ENCODE measurements at regions not wholly inside any gene's neighbourhood (a gene's known extent, or its start where the extent isn't known, plus 50 kb on each side); places are given as distances from the start of the nearest gene placed in this dataset.

DNA sequence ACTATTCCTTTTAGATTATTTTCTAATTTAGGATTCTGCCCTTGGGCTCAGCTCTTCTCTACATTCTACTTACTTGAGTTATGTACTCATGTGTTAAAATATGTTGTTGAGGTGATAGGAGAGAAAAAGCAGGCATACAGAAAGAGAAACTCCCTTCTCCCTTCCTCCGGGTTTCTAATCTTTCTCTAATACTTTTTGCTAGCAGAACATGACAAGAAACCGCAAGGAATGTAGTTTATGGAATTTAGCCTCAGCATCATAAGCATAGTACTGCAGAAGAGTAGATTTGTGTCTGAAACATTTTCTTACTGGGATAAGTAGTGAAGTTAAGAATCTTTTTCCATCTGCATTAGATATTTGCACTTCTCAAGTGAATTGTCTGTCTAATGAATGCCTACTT lies 139.5 kb upstream of the CYLC2 start:
- H3K27me3 ChIP-seq (ENCODE audit: insufficient read depth), result no peaks in the 10 kb centered on the region
- no peak overlapping the region for H3K4me3 ChIP-seq (ENCODE audit: low read depth in 2 of 2, low read length in 1 of 2)
- no peaks in the 10 kb centered on the region for H3K9me2 ChIP-seq
- TF ChIP-seq YY1 (IDR thresholded peaks at IDR 0.05; ENCODE audit: low read depth), result no peak
- TF ChIP-seq, protein P1, sequence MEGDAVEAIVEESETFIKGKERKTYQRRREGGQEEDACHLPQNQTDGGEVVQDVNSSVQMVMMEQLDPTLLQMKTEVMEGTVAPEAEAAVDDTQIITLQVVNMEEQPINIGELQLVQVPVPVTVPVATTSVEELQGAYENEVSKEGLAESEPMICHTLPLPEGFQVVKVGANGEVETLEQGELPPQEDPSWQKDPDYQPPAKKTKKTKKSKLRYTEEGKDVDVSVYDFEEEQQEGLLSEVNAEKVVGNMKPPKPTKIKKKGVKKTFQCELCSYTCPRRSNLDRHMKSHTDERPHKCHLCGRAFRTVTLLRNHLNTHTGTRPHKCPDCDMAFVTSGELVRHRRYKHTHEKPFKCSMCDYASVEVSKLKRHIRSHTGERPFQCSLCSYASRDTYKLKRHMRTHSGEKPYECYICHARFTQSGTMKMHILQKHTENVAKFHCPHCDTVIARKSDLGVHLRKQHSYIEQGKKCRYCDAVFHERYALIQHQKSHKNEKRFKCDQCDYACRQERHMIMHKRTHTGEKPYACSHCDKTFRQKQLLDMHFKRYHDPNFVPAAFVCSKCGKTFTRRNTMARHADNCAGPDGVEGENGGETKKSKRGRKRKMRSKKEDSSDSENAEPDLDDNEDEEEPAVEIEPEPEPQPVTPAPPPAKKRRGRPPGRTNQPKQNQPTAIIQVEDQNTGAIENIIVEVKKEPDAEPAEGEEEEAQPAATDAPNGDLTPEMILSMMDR (IDR thresholded peaks at IDR 0.05), result no peak
- no peak for TF ChIP-seq NRF1 (IDR thresholded peaks at IDR 0.05; ENCODE audit: low read depth, low read length)
- TF ChIP-seq, protein P2, sequence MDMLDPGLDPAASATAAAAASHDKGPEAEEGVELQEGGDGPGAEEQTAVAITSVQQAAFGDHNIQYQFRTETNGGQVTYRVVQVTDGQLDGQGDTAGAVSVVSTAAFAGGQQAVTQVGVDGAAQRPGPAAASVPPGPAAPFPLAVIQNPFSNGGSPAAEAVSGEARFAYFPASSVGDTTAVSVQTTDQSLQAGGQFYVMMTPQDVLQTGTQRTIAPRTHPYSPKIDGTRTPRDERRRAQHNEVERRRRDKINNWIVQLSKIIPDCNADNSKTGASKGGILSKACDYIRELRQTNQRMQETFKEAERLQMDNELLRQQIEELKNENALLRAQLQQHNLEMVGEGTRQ (IDR thresholded peaks at IDR 0.05; ENCODE audit: borderline replicate concordance, low read depth, low read length), result no peak
- no peak for TF ChIP-seq NFIC (IDR thresholded peaks at IDR 0.05; ENCODE audit: borderline replicate concordance)
- TF ChIP-seq RFX5 (IDR thresholded peaks at IDR 0.05; ENCODE audit: low read length), result no peak
- no peak for TF ChIP-seq FOXM1 (IDR thresholded peaks at IDR 0.05; ENCODE audit: low read depth)
- no peak for TF ChIP-seq SIN3A (IDR thresholded peaks at IDR 0.05; ENCODE audit: borderline replicate concordance, low read depth, low read length)
- TF ChIP-seq, protein P3, sequence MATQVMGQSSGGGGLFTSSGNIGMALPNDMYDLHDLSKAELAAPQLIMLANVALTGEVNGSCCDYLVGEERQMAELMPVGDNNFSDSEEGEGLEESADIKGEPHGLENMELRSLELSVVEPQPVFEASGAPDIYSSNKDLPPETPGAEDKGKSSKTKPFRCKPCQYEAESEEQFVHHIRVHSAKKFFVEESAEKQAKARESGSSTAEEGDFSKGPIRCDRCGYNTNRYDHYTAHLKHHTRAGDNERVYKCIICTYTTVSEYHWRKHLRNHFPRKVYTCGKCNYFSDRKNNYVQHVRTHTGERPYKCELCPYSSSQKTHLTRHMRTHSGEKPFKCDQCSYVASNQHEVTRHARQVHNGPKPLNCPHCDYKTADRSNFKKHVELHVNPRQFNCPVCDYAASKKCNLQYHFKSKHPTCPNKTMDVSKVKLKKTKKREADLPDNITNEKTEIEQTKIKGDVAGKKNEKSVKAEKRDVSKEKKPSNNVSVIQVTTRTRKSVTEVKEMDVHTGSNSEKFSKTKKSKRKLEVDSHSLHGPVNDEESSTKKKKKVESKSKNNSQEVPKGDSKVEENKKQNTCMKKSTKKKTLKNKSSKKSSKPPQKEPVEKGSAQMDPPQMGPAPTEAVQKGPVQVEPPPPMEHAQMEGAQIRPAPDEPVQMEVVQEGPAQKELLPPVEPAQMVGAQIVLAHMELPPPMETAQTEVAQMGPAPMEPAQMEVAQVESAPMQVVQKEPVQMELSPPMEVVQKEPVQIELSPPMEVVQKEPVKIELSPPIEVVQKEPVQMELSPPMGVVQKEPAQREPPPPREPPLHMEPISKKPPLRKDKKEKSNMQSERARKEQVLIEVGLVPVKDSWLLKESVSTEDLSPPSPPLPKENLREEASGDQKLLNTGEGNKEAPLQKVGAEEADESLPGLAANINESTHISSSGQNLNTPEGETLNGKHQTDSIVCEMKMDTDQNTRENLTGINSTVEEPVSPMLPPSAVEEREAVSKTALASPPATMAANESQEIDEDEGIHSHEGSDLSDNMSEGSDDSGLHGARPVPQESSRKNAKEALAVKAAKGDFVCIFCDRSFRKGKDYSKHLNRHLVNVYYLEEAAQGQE (IDR thresholded peaks at IDR 0.05; ENCODE audit: low read depth, low read length), result no peak
- no peak for TF ChIP-seq JUND (IDR thresholded peaks at IDR 0.05)
- no peak for TF ChIP-seq MXI1 (IDR thresholded peaks at IDR 0.05; ENCODE audit: low read depth, low read length)
- no peak for TF ChIP-seq FOXJ3 (CRISPR knock-in tag; IDR thresholded peaks at IDR 0.05)
- TF ChIP-seq, protein P4, sequence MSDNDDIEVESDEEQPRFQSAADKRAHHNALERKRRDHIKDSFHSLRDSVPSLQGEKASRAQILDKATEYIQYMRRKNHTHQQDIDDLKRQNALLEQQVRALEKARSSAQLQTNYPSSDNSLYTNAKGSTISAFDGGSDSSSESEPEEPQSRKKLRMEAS (IDR thresholded peaks at IDR 0.05; ENCODE audit: low read depth), result no peak
- TF ChIP-seq, protein P5, sequence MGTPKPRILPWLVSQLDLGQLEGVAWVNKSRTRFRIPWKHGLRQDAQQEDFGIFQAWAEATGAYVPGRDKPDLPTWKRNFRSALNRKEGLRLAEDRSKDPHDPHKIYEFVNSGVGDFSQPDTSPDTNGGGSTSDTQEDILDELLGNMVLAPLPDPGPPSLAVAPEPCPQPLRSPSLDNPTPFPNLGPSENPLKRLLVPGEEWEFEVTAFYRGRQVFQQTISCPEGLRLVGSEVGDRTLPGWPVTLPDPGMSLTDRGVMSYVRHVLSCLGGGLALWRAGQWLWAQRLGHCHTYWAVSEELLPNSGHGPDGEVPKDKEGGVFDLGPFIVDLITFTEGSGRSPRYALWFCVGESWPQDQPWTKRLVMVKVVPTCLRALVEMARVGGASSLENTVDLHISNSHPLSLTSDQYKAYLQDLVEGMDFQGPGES (IDR thresholded peaks at IDR 0.05; ENCODE audit: low read depth, low read length), result no peak
- TF ChIP-seq FOSL2 (IDR thresholded peaks at IDR 0.05; ENCODE audit: borderline replicate concordance, low read depth), result no peak
- TF ChIP-seq, protein P6, sequence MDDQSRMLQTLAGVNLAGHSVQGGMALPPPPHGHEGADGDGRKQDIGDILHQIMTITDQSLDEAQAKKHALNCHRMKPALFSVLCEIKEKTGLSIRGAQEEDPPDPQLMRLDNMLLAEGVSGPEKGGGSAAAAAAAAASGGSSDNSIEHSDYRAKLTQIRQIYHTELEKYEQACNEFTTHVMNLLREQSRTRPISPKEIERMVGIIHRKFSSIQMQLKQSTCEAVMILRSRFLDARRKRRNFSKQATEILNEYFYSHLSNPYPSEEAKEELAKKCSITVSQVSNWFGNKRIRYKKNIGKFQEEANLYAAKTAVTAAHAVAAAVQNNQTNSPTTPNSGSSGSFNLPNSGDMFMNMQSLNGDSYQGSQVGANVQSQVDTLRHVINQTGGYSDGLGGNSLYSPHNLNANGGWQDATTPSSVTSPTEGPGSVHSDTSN (IDR thresholded peaks at IDR 0.05), result no peak
- TF ChIP-seq SMC3 (IDR thresholded peaks at IDR 0.05; ENCODE audit: low read depth, low read length), result no peak
- DNase-seq, result no peak
- no peaks in the 10 kb centered on the region for H3F3A ChIP-seq (replicated peaks; ENCODE audit: insufficient read depth)
- H3K27ac ChIP-seq (ENCODE audit: low read depth in 2 of 2, low read length in 1 of 2), result no peak overlapping the region
- POLR2A ChIA-PET, result no interaction called here
- H3K4me2 ChIP-seq, result no peak overlapping the region
- no peaks in the 10 kb centered on the region for H3K9me3 ChIP-seq
- CTCF ChIA-PET, result no interaction called here
- H3K36me3 ChIP-seq (replicated peaks in 1 of 2; ENCODE audit: control insufficient read depth in 1 of 2, insufficient read depth in 2 of 2, low read length in 1 of 2), result no peaks in the 10 kb centered on the region
- no peaks in the 10 kb centered on the region for H3K4me1 ChIP-seq (ENCODE audit: control insufficient read depth in 1 of 2, insufficient read depth in 2 of 2, low read depth in 1 of 2, low read length in 1 of 2)
- H3K79me2 ChIP-seq (ENCODE audit: insufficient read depth), result no peaks in the 10 kb centered on the region
- no peaks in the 10 kb centered on the region for H4K20me1 ChIP-seq (ENCODE audit: insufficient read depth)
- no peak overlapping the region for H3K9ac ChIP-seq
- H2AFZ ChIP-seq (ENCODE audit: low read depth), result no peak overlapping the region
- WGBS (ENCODE audit: low lambda C conversion rate), result 20% methylated on average over 2 of the region's 2 CpGs
